Mesenchymal stem cell (in vitro differentiated cells and primary cell): ENCODE measurements at regions not wholly inside any gene's neighbourhood (a gene's known extent, or its start where the extent isn't known, plus 50 kb on each side); places are given as distances from the start of the nearest gene placed in this dataset.

Source experiments
- DNase-seq: peaks from one replicate; pipeline ENCODE4 v3.0.0-alpha.2; 2013
- H2AFZ ChIP-seq: one replicate; pipeline ENCODE4 v1.6.1; 2013; ENCODE audit warnings: low read depth, mild to moderate bottlenecking, control low read depth, inconsistent platforms, low read length, moderate library complexity
- H2AK5ac ChIP-seq: 2 replicates; pipeline ENCODE4 v1.6.1; 2013; ENCODE audit warnings: low read length, moderate library complexity, mild to moderate bottlenecking, inconsistent platforms; ENCODE audit not compliant: severe bottlenecking
- H2BK120ac ChIP-seq: one replicate; pipeline ENCODE4 v1.6.1; 2013; ENCODE audit warnings: low read depth, mild to moderate bottlenecking, inconsistent platforms, low read length, moderate library complexity
- H2BK12ac ChIP-seq, 2 experiments: one replicate each; pipeline ENCODE4 v1.6.1; 2013; ENCODE audit warnings: inconsistent platforms in 2 of 2, low read length in 2 of 2, mild to moderate bottlenecking in 2 of 2, moderate library complexity in 2 of 2, control low read depth in 1 of 2
- H2BK15ac ChIP-seq: one replicate; pipeline ENCODE4 v1.6.1; 2013; ENCODE audit warnings: mild to moderate bottlenecking, low read depth, inconsistent platforms; ENCODE audit not compliant: poor library complexity, severe bottlenecking
- H2BK5ac ChIP-seq: 2 replicates; pipeline ENCODE4 v1.6.1; 2013; ENCODE audit warnings: low read depth, mild to moderate bottlenecking, low read length, control low read depth, inconsistent platforms; ENCODE audit not compliant: poor library complexity, severe bottlenecking
- H3K14ac ChIP-seq, 2 experiments: one replicate each; pipeline ENCODE4 v1.6.1; 2013; ENCODE audit warnings: inconsistent platforms in 2 of 2, low read length in 2 of 2, control low read depth in 1 of 2, mild to moderate bottlenecking in 1 of 2, moderate library complexity in 1 of 2
- H3K18ac ChIP-seq, 2 experiments: one replicate each; pipeline ENCODE4 v1.6.1; 2013; ENCODE audit warnings: inconsistent platforms in 2 of 2, low read length in 2 of 2, control low read depth in 1 of 2, low read depth in 1 of 2, mild to moderate bottlenecking in 1 of 2
- H3K23ac ChIP-seq, 2 experiments: one replicate each; pipeline ENCODE4 v1.6.1; 2013; ENCODE audit warnings: inconsistent platforms in 2 of 2, low read length in 2 of 2, mild to moderate bottlenecking in 2 of 2, moderate library complexity in 2 of 2, control low read depth in 1 of 2
- H3K27ac ChIP-seq: 2 replicates; pipeline ENCODE4 v1.5.1; 2013; ENCODE audit warnings: mild to moderate bottlenecking, moderate library complexity, low read length, control low read depth, inconsistent platforms; ENCODE audit not compliant: poor library complexity, severe bottlenecking
- H3K27me3 ChIP-seq, 2 experiments: 2 replicates each; pipeline versions ENCODE4 v1.6.1 to v1.7.0; 2013; ENCODE audit warnings: low read length in 2 of 2, mild to moderate bottlenecking in 2 of 2, moderate library complexity in 2 of 2, control low read depth in 1 of 2, inconsistent platforms in 1 of 2; ENCODE audit not compliant: control insufficient read depth in 1 of 2, insufficient read depth in 1 of 2
- H3K36me3 ChIP-seq, 2 experiments: 2 replicates each; pipeline versions ENCODE4 v1.6.1 to v1.7.0; 2013; ENCODE audit warnings: low read length in 2 of 2, control low read depth in 1 of 2, inconsistent platforms in 1 of 2, low read depth in 1 of 2, mild to moderate bottlenecking in 1 of 2; ENCODE audit not compliant: insufficient read depth in 2 of 2, control insufficient read depth in 1 of 2
- H3K4ac ChIP-seq, 2 experiments: one replicate each; pipeline ENCODE4 v1.6.1; 2013; ENCODE audit warnings: inconsistent platforms in 2 of 2, low read length in 2 of 2, mild to moderate bottlenecking in 2 of 2, moderate library complexity in 2 of 2, control low read depth in 1 of 2, low read depth in 1 of 2
- H3K4me1 ChIP-seq: 2 replicates; pipeline ENCODE4 v1.6.1; 2013; ENCODE audit warnings: low read depth, low read length, control low read depth; ENCODE audit not compliant: control insufficient read depth, insufficient read depth
- H3K4me2 ChIP-seq: 2 replicates; pipeline ENCODE4 v1.6.1; 2013; ENCODE audit warnings: low read length, mild to moderate bottlenecking, inconsistent platforms; ENCODE audit not compliant: poor library complexity, severe bottlenecking
- H3K4me3 ChIP-seq, 2 experiments: 2 replicates each; pipeline versions ENCODE4 v1.5.1 to v1.7.0; 2013; ENCODE audit warnings: low read length in 2 of 2, mild to moderate bottlenecking in 2 of 2, control low read depth in 1 of 2, low read depth in 1 of 2; ENCODE audit not compliant: insufficient read depth in 1 of 2
- H3K79me1 ChIP-seq: replicated peaks from 2 replicates; pipeline ENCODE4 v1.6.1; 2013; ENCODE audit warnings: mild to moderate bottlenecking, control low read depth, low read length, inconsistent platforms; ENCODE audit not compliant: poor library complexity, severe bottlenecking
- H3K9ac ChIP-seq: 2 replicates; pipeline ENCODE4 v1.7.0; 2013; ENCODE audit warnings: mild to moderate bottlenecking, low read length, moderate library complexity
- H3K9me3 ChIP-seq: 2 replicates; pipeline ENCODE4 v1.7.0; 2013; ENCODE audit warnings: mild to moderate bottlenecking, low read length; ENCODE audit not compliant: control insufficient read depth
- H4K8ac ChIP-seq: one replicate; pipeline ENCODE4 v1.6.1; 2013; ENCODE audit warnings: inconsistent platforms, mild to moderate bottlenecking, low read length, moderate library complexity
- H4K91ac ChIP-seq: one replicate; pipeline ENCODE4 v1.6.1; 2013; ENCODE audit warnings: mild to moderate bottlenecking, low read length, inconsistent platforms
- WGBS: methylation state at CpG from one replicate; pipeline ENCODE4 v1.1.7; 2013; ENCODE audit warnings: mixed read lengths; 5-methylcytosine and 5-hydroxymethylcytosine counted together

DNA sequence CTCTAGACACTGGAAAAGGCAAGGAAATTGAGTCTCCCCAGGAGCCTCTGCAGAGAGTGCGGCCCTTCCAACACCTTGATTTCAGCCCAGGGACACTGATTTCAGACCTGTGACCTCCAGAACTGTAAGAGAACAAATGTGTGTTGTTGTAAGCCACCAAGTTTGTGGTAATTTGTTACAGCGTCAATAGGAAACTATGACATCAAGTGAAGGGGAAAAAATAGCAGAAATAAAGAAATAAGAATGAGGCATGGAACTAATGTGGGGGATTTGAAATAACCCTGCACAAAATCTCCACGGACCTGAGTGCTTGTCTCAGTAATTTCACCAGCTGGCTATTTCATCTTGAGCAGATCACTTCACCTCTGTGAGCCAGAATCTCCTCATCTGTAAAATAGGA, 227.8 kb upstream of the JUN start:
- H3K9me3 ChIP-seq = no peaks in the 10 kb centered on the region
- H3K27me3 ChIP-seq = no peaks in the 10 kb centered on the region
- peaks cover 2% of the 10 kb centered on the region for H3K79me1 ChIP-seq
- no peaks in the 10 kb centered on the region for H3K36me3 ChIP-seq
- H3K4me2 ChIP-seq = no peak overlapping the region
- H3K23ac ChIP-seq = no peak overlapping the region
- H2BK15ac ChIP-seq = no peak overlapping the region
- no peak overlapping the region for H3K4me3 ChIP-seq
- H3K14ac ChIP-seq = no peak overlapping the region
- 97% methylated on average over 3 of the region's 3 CpGs for WGBS
- H3K4me1 ChIP-seq = peaks cover 20% of the 10 kb centered on the region
- peak overlapping the region in 1 of 2 experiments; percentile 51 for H2BK12ac ChIP-seq
- H2BK120ac ChIP-seq = no peak overlapping the region
- H4K8ac ChIP-seq = no peak overlapping the region
- no peak overlapping the region for H3K27ac ChIP-seq
- no peak overlapping the region for H3K9ac ChIP-seq
- H2AFZ ChIP-seq = no peak overlapping the region
- H2AK5ac ChIP-seq = no peak overlapping the region
- H4K91ac ChIP-seq = no peak overlapping the region
- no peak overlapping the region for H3K18ac ChIP-seq
- H2BK5ac ChIP-seq = no peak overlapping the region
- DNase-seq = no peak
- H3K4ac ChIP-seq = no peak overlapping the region

- H3K4ac ChIP-seq = no peak overlapping the region
- H2AK5ac ChIP-seq = no peak overlapping the region
- peak overlapping the region; percentile 89 for H3K9ac ChIP-seq
- H3K14ac ChIP-seq = no peak overlapping the region
- H3K27me3 ChIP-seq = no peaks in the 10 kb centered on the region
- no peak overlapping the region for H2BK120ac ChIP-seq
- H2BK5ac ChIP-seq = no peak overlapping the region
- H2AFZ ChIP-seq = no peak overlapping the region
- peaks cover 2% of the 10 kb centered on the region for H3K79me1 ChIP-seq
- no peak overlapping the region for H2BK15ac ChIP-seq
- DNase-seq = no peak
- H3K4me3 ChIP-seq = no peak overlapping the region
- no peak overlapping the region for H4K8ac ChIP-seq
- no peak overlapping the region for H3K23ac ChIP-seq
- WGBS = 90% methylated on average over 3 of the region's 3 CpGs
- no peaks in the 10 kb centered on the region for H3K36me3 ChIP-seq
- no peak overlapping the region for H3K4me2 ChIP-seq
- H4K91ac ChIP-seq = no peak overlapping the region
- peaks cover 18% of the 10 kb centered on the region for H3K4me1 ChIP-seq
- no peak overlapping the region for H3K18ac ChIP-seq
- H2BK12ac ChIP-seq = no peak overlapping the region
- no peaks in the 10 kb centered on the region for H3K9me3 ChIP-seq
- H3K27ac ChIP-seq = no peak overlapping the region
Observed at GRCh38 chr1:59012378-59012777, 228.5 kb upstream of the JUN start.

DNA sequence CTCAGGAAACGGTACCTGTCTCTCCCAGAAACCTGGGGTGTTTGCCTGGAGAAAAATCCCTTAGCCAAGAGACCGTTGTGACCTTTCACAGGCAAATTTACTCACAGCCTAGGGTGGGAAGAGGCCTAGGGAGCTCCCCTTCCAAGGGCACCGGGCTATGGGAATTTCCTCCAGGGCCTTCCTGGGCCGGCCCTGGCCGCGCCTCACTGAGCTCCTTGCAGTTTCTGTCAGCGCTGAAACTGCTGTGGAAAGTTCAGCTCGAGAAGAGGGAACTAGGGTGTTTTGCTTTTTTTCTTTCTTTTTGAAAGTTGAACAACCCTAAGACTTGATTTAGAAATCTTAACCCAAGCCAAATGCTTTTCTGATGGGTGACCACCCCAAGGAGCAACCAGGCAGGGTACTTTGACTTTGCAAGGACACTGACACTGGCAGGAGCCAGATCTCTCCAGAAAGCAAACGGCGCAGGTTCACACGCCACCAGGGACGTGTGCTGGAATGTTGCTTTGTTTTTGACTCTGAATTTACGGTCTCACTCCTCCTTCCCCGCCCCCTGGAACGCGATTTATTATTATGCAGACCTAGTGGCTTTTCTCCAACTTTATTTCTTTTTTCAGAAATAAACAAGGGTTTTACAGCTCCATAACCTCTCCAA, 229.6 kb upstream of the JUN start:
- Histone ChIP-seq H2BK12ac (peak overlapping the region; percentile 40 to 63), H3K27me3 (no peaks in the 10 kb centered on the region), H3K27ac (peak overlapping the region; percentile 91), H3K36me3 (no peaks in the 10 kb centered on the region), H2AK5ac (no peak overlapping the region), H3K9ac (peak overlapping the region; percentile 89), H3K4me1 (peaks cover 16% of the 10 kb centered on the region), H3K4me2 (peak overlapping the region; percentile 49), H2BK120ac (peak overlapping the region; percentile 50), H3K18ac (peak overlapping the region; percentile 54 to 77), H3K23ac (no peak overlapping the region), H3K14ac (no peak overlapping the region), H3K9me3 (peaks cover 6% of the 10 kb centered on the region), H2BK15ac (peak overlapping the region; percentile 92), H2AFZ (no peak overlapping the region), H2BK5ac (peak overlapping the region; percentile 26), H3K79me1 (peaks cover 2% of the 10 kb centered on the region), H3K4me3 (peak overlapping the region in 1 of 2 experiments; percentile 65), H4K8ac (peak overlapping the region; percentile 82), H4K91ac (peak overlapping the region; percentile 25), H3K4ac (peak overlapping the region; percentile 57 to 69)
- peak; percentile 77 for DNase-seq
- WGBS = 6% methylated on average over 16 of the region's 16 CpGs

GRCh38 chr1:59013928-59014279, 230.1 kb upstream of the JUN start:
- no peak overlapping the region for H3K4me2 ChIP-seq
- H3K27ac ChIP-seq = peak overlapping the region; percentile 91
- H3K36me3 ChIP-seq = no peaks in the 10 kb centered on the region
- no peak overlapping the region for H2BK120ac ChIP-seq
- peak overlapping the region; percentile 89 for H3K9ac ChIP-seq
- H3K14ac ChIP-seq = no peak overlapping the region
- DNase-seq = no peak
- H3K23ac ChIP-seq = no peak overlapping the region
- no peak overlapping the region for H3K4ac ChIP-seq
- no peak overlapping the region for H4K8ac ChIP-seq
- peak overlapping the region; percentile 74 for H2BK5ac ChIP-seq
- 13% methylated on average over 2 of the region's 3 CpGs for WGBS
- no peak overlapping the region for H3K18ac ChIP-seq
- no peak overlapping the region for H2AFZ ChIP-seq
- H2AK5ac ChIP-seq = no peak overlapping the region
- no peak overlapping the region for H2BK15ac ChIP-seq
- H4K91ac ChIP-seq = no peak overlapping the region
- H3K4me1 ChIP-seq = peaks cover 14% of the 10 kb centered on the region
- H3K9me3 ChIP-seq = peaks cover 6% of the 10 kb centered on the region
- H3K4me3 ChIP-seq = peak overlapping the region in 1 of 2 experiments; percentile 65
- H3K79me1 ChIP-seq = peaks cover 2% of the 10 kb centered on the region
- no peaks in the 10 kb centered on the region for H3K27me3 ChIP-seq
- no peak overlapping the region for H2BK12ac ChIP-seq
